ENCODE measurements at regions not wholly inside any gene's neighbourhood (a gene's known extent, or its start where the extent isn't known, plus 50 kb on each side); places are given as distances from the start of the nearest gene placed in this dataset.

- Histone ChIP-seq H3K36me3 (no peaks in the 10 kb centered on the region), H3K27ac (no peak overlapping the region), H3K9me3 (ENCODE audit: low read depth) (no peaks in the 10 kb centered on the region), H3K4me3 (no peak overlapping the region), H3K27me3 (no peaks in the 10 kb centered on the region), H3K4me1 (ENCODE audit: low read depth) (peaks cover 16% of the 10 kb centered on the region)
- TF ChIP-seq, protein P1, sequence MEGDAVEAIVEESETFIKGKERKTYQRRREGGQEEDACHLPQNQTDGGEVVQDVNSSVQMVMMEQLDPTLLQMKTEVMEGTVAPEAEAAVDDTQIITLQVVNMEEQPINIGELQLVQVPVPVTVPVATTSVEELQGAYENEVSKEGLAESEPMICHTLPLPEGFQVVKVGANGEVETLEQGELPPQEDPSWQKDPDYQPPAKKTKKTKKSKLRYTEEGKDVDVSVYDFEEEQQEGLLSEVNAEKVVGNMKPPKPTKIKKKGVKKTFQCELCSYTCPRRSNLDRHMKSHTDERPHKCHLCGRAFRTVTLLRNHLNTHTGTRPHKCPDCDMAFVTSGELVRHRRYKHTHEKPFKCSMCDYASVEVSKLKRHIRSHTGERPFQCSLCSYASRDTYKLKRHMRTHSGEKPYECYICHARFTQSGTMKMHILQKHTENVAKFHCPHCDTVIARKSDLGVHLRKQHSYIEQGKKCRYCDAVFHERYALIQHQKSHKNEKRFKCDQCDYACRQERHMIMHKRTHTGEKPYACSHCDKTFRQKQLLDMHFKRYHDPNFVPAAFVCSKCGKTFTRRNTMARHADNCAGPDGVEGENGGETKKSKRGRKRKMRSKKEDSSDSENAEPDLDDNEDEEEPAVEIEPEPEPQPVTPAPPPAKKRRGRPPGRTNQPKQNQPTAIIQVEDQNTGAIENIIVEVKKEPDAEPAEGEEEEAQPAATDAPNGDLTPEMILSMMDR (IDR thresholded peaks at IDR 0.05; ENCODE audit: low read depth, low read length), result no peak
- no peak for DNase-seq (ENCODE audit: low read depth in 1 of 2, low spot score in 1 of 2)
These were observed 212.9 kb upstream of the HMGA2 start for GRCh38 chr12:65611396-65611795.

- peaks cover 16% of the 10 kb centered on the region for H3K4me1 ChIP-seq (ENCODE audit: low read depth)
- H3K36me3 ChIP-seq, result no peaks in the 10 kb centered on the region
- H3K27ac ChIP-seq, result no peak overlapping the region
- TF ChIP-seq, protein P1 (IDR thresholded peaks at IDR 0.05; ENCODE audit: low read depth, low read length), result no peak
- H3K27me3 ChIP-seq, result no peaks in the 10 kb centered on the region
- no peak overlapping the region for H3K4me3 ChIP-seq
- no peaks in the 10 kb centered on the region for H3K9me3 ChIP-seq (ENCODE audit: low read depth)
- DNase-seq (ENCODE audit: low read depth in 1 of 2, low spot score in 1 of 2), result peak in 1 of 2 donors; percentile 33
These were observed 211.8 kb upstream of the HMGA2 start for GRCh38 chr12:65612440-65612839.

GRCh38 chr12:65613692-65614091, 210.6 kb upstream of the HMGA2 start:
- TF ChIP-seq, protein P1 (IDR thresholded peaks at IDR 0.05; ENCODE audit: low read depth, low read length), result no peak
- Histone ChIP-seq H3K27me3 (no peaks in the 10 kb centered on the region), H3K4me1 (ENCODE audit: low read depth) (peaks cover 19% of the 10 kb centered on the region), H3K27ac (no peak overlapping the region), H3K9me3 (ENCODE audit: low read depth) (no peaks in the 10 kb centered on the region), H3K36me3 (no peaks in the 10 kb centered on the region), H3K4me3 (no peak overlapping the region)
- no peak for DNase-seq (ENCODE audit: low read depth in 1 of 2, low spot score in 1 of 2)

DNA sequence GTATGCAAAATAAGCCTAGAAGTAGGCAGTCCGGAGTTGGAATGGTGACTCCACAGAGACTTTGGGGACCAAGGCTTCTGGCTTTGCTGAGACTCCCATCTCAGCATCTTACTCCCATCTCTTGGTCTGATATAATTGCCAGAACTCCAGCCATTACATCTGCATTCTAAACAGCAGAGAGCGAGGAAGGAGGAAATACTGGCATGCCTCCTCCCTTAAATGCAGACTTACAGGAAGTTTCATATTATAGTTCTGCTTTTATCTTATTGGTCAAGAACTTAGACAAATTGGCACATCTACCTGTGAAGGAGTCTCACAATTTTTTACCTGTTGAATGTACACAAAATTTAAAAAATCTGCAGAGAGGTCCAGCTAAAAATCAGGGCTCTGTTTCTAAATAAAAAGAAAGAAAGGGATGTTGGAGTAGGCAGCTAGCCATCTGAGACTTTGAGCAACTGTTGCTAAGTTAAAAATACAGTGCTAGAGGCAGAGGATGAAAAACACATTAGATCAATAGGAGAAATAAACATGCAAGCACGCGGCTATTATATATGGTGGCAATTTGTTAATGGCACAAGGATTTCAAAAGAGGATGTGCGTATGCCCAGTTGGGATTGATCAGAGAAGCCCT, 209.9 kb upstream of the HMGA2 start:
- no peaks in the 10 kb centered on the region for H3K36me3 ChIP-seq
- no peaks in the 10 kb centered on the region for H3K27me3 ChIP-seq
- H3K4me1 ChIP-seq (ENCODE audit: low read depth), result peaks cover 26% of the 10 kb centered on the region
- TF ChIP-seq, protein P1 (IDR thresholded peaks at IDR 0.05; ENCODE audit: low read depth, low read length), result no peak
- DNase-seq (ENCODE audit: low read depth in 1 of 2, low spot score in 1 of 2), result no peak
- H3K9me3 ChIP-seq (ENCODE audit: low read depth), result no peaks in the 10 kb centered on the region
- no peak overlapping the region for H3K4me3 ChIP-seq
- H3K27ac ChIP-seq, result no peak overlapping the region

DNA sequence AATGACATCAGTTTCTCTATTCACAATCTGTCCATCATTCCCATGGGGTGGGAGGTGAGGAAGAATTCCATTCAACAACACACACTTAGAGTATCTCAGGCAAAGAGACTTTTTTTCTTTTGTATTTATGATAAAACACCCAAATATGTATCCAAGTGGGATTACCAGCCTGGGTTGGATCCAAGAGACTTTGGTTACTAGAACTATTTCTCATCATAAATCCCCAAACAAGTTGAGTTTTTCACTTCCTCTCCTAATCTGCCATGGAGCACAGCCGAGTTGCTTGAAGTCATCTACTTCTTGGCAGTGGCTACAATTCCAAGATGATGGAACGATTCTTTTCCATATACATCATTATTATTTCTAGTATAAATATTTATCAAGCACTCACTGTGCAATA, 209.2 kb upstream of the HMGA2 start:
- no peaks in the 10 kb centered on the region for H3K27me3 ChIP-seq
- H3K9me3 ChIP-seq (ENCODE audit: low read depth), result no peaks in the 10 kb centered on the region
- no peak overlapping the region for H3K27ac ChIP-seq
- H3K4me3 ChIP-seq, result no peak overlapping the region
- TF ChIP-seq, protein P1 (IDR thresholded peaks at IDR 0.05; ENCODE audit: low read depth, low read length), result no peak
- DNase-seq (ENCODE audit: low read depth in 1 of 2, low spot score in 1 of 2), result peak in 1 of 2 donors; percentile 84
- H3K36me3 ChIP-seq, result no peaks in the 10 kb centered on the region
- peaks cover 33% of the 10 kb centered on the region for H3K4me1 ChIP-seq (ENCODE audit: low read depth)

Measured in cardiac muscle cell (in vitro differentiated cells and primary cell).